Calu3 (cell line): ENCODE measurements at regions not wholly inside any gene's neighbourhood (a gene's known extent, or its start where the extent isn't known, plus 50 kb on each side); places are given as distances from the start of the nearest gene placed in this dataset.

Experiments used
- BruUV-seq: library from RNA; stranded (reverse); fragments of 400-500 nt; replicated peaks from 2 replicates; lab custom pipeline; 2021; lab: Mats Ljungman, UMichigan
- CTCF ChIA-PET: fragments of 300-600 bp; sonication (Branson Sonifier 250); formaldehyde crosslinking; loops from one replicate; lab custom pipeline; 2022; ENCODE audit warnings: antibody characterized with exemption; lab: Charles Lee
- DNase-seq: peaks from one replicate; pipeline ENCODE4 v3.0.0; 2022
- H3K27ac Mint-ChIP-seq: one replicate; pipeline ENCODE4 v1.8.0; 2022; ENCODE audit warnings: mixed read lengths; ENCODE audit not compliant: unreplicated experiment
- H3K27me3 Mint-ChIP-seq: one replicate; pipeline ENCODE4 v1.8.0; 2022; ENCODE audit warnings: mixed read lengths; ENCODE audit not compliant: unreplicated experiment
- H3K36me3 Mint-ChIP-seq: one replicate; pipeline ENCODE4 v1.8.0; 2022; ENCODE audit warnings: mild to moderate bottlenecking, moderate library complexity, mixed read lengths; ENCODE audit not compliant: insufficient read depth, unreplicated experiment
- H3K4me1 Mint-ChIP-seq: one replicate; pipeline ENCODE4 v1.8.0; 2022; ENCODE audit warnings: mild to moderate bottlenecking, low read depth, mixed read lengths; ENCODE audit not compliant: unreplicated experiment
- H3K4me3 Mint-ChIP-seq: one replicate; pipeline ENCODE4 v1.8.0; 2022; ENCODE audit warnings: mild to moderate bottlenecking, low read depth, moderate library complexity, mixed read lengths; ENCODE audit not compliant: unreplicated experiment
- H3K9me3 Mint-ChIP-seq: one replicate; pipeline ENCODE4 v1.8.0; 2022; ENCODE audit warnings: low read depth, mixed read lengths; ENCODE audit not compliant: unreplicated experiment
- intact Hi-C: fragments of 100-400 bp; cut with micrococcal nuclease; formaldehyde crosslinking; loops from one replicate; pipeline ENCODE4 v1.10.0; 2022; ENCODE audit not compliant: unreplicated experiment
- TF ChIP-seq, protein P1 (sequence below): fragments of 200-600 bp; IDR thresholded peaks from one replicate; pipeline ENCODE4 v1.8.0; 2022; ENCODE audit warnings: antibody characterized with exemption; ENCODE audit not compliant: unreplicated experiment

- Mint-ChIP-seq H3K27ac (no peak overlapping the region), H3K4me3 (no peak overlapping the region), H3K4me1 (no peaks in the 10 kb centered on the region), H3K9me3 (no peaks in the 10 kb centered on the region), H3K27me3 (peaks cover 95% of the 10 kb centered on the region), H3K36me3 (no peaks in the 10 kb centered on the region)
- no TSS peak for BruUV-seq
- TF ChIP-seq, protein P1, sequence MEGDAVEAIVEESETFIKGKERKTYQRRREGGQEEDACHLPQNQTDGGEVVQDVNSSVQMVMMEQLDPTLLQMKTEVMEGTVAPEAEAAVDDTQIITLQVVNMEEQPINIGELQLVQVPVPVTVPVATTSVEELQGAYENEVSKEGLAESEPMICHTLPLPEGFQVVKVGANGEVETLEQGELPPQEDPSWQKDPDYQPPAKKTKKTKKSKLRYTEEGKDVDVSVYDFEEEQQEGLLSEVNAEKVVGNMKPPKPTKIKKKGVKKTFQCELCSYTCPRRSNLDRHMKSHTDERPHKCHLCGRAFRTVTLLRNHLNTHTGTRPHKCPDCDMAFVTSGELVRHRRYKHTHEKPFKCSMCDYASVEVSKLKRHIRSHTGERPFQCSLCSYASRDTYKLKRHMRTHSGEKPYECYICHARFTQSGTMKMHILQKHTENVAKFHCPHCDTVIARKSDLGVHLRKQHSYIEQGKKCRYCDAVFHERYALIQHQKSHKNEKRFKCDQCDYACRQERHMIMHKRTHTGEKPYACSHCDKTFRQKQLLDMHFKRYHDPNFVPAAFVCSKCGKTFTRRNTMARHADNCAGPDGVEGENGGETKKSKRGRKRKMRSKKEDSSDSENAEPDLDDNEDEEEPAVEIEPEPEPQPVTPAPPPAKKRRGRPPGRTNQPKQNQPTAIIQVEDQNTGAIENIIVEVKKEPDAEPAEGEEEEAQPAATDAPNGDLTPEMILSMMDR, result no peak
- intact Hi-C loops, result loop anchor here (5.0 kb wide), 1 partner anchor 170 kb away; no protein-coding TSS in a partner anchor
- no peak for DNase-seq
- CTCF ChIA-PET, result interaction anchor here (1.8 kb wide), 1 partner anchor 59 kb away, joined by 6 read pairs; the partner anchor contains the start of gene COL13A1
Observed at GRCh38 chr10:69741671-69742355, 59.9 kb upstream of the COL13A1 start.

- Mint-ChIP-seq H3K4me1 (no peaks in the 10 kb centered on the region), H3K27me3 (peaks cover 95% of the 10 kb centered on the region), H3K9me3 (no peaks in the 10 kb centered on the region), H3K36me3 (no peaks in the 10 kb centered on the region), H3K27ac (no peak overlapping the region), H3K4me3 (no peak overlapping the region)
- no TSS peak for BruUV-seq
- DNase-seq, result no peak
- intact Hi-C loops, result loop anchor here (5.0 kb wide), 1 partner anchor 170 kb away; no protein-coding TSS in a partner anchor
- CTCF ChIA-PET, result interaction anchor here (1.3 to 1.8 kb wide), 2 partner anchors 59 to 172 kb away, joined by 6 to 8 read pairs; partner anchors contain the start of gene COL13A1
- TF ChIP-seq, protein P1, result no peak
Observed at GRCh38 chr10:69742356-69742695, 59.4 kb upstream of the COL13A1 start.

GRCh38 chr10:69742928-69743602, 58.6 kb upstream of the COL13A1 start:
- DNase-seq, result peak; percentile 70
- BruUV-seq, result no TSS peak
- H3K4me1 Mint-ChIP-seq, result no peaks in the 10 kb centered on the region
- intact Hi-C loops, result loop anchor here (1.0 to 5.0 kb wide), 2 partner anchors 56 to 169 kb away; no protein-coding TSS in a partner anchor
- no peak overlapping the region for H3K27ac Mint-ChIP-seq
- H3K27me3 Mint-ChIP-seq, result peaks cover 88% of the 10 kb centered on the region
- TF ChIP-seq, protein P1, result peak; percentile 62
- no peak overlapping the region for H3K4me3 Mint-ChIP-seq
- no peaks in the 10 kb centered on the region for H3K9me3 Mint-ChIP-seq
- CTCF ChIA-PET, result interaction anchor here (0.6 to 1.8 kb wide), 4 partner anchors 9 to 172 kb away, joined by 3 to 8 read pairs (median 5); partner anchors contain the start of gene COL13A1
- H3K36me3 Mint-ChIP-seq, result no peaks in the 10 kb centered on the region

GRCh38 chr10:69744971-69745370, 56.7 kb upstream of the COL13A1 start:
- no peak overlapping the region for H3K4me3 Mint-ChIP-seq
- intact Hi-C loops, result loop anchor here (5.0 kb wide), 1 partner anchor 167 kb away; no protein-coding TSS in a partner anchor
- H3K36me3 Mint-ChIP-seq, result no peaks in the 10 kb centered on the region
- CTCF ChIA-PET, result interaction anchor here (1.0 to 1.3 kb wide), 2 partner anchors 24 to 169 kb away, joined by 3 read pairs; no protein-coding TSS in a partner anchor
- no peak overlapping the region for H3K27ac Mint-ChIP-seq
- TF ChIP-seq, protein P1, result no peak
- no TSS peak for BruUV-seq
- H3K9me3 Mint-ChIP-seq, result no peaks in the 10 kb centered on the region
- no peaks in the 10 kb centered on the region for H3K4me1 Mint-ChIP-seq
- peaks cover 92% of the 10 kb centered on the region for H3K27me3 Mint-ChIP-seq
- no peak for DNase-seq
